ENCODE measurements at regions not wholly inside any gene's neighbourhood (a gene's known extent, or its start where the extent isn't known, plus 50 kb on each side); places are given as distances from the start of the nearest gene placed in this dataset.

DNA sequence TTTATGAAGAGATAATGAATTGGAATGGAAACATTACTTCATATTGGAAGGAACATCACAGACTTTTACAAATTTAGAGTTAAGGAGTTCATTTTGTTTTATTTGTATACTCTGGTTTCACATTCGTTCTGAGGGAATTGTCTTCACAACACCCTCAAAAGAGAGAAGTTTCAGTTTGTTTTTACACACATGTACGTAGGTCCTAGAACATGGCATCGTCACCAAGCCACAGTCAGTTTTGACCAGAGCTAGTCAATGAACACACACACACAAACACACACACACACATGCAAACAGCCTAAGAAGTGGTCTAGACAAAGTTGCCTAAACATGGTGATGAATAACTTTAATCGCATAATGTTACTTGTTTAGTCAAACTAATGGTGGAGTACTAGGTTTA, 427.9 kb upstream of the BCHE start:
- TF ChIP-seq, protein P1, sequence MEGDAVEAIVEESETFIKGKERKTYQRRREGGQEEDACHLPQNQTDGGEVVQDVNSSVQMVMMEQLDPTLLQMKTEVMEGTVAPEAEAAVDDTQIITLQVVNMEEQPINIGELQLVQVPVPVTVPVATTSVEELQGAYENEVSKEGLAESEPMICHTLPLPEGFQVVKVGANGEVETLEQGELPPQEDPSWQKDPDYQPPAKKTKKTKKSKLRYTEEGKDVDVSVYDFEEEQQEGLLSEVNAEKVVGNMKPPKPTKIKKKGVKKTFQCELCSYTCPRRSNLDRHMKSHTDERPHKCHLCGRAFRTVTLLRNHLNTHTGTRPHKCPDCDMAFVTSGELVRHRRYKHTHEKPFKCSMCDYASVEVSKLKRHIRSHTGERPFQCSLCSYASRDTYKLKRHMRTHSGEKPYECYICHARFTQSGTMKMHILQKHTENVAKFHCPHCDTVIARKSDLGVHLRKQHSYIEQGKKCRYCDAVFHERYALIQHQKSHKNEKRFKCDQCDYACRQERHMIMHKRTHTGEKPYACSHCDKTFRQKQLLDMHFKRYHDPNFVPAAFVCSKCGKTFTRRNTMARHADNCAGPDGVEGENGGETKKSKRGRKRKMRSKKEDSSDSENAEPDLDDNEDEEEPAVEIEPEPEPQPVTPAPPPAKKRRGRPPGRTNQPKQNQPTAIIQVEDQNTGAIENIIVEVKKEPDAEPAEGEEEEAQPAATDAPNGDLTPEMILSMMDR (IDR thresholded peaks at IDR 0.05): no peak
- no peak for TF ChIP-seq EZH2 (IDR thresholded peaks at IDR 0.05; ENCODE audit: borderline replicate concordance, insufficient read depth, low read depth, low read length, poor library complexity, severe bottlenecking)
